IMR-90 (cell line): ENCODE measurements at regions not wholly inside any gene's neighbourhood (a gene's known extent, or its start where the extent isn't known, plus 50 kb on each side); places are given as distances from the start of the nearest gene placed in this dataset.

ENCODE experiments used
- ATAC-seq: fragments of 200-7000 bp; cut with Tn5 transposase; 2 replicates; pipeline ENCODE4 v1.9.1; 2020; ENCODE audit warnings: low read depth, mild to moderate bottlenecking, moderate library complexity
- BruUV-seq: library from RNA; stranded (reverse); fragments of 400-500 nt; replicated peaks from 2 replicates; lab custom pipeline; 2021; lab: Mats Ljungman, UMichigan
- CTCF ChIA-PET: fragments of 300-600 bp; formaldehyde crosslinking; extraction: SDS; loops from one replicate; lab custom pipeline; 2021; ENCODE audit warnings: antibody characterized with exemption; lab: Yijun Ruan, JAX
- POLR2A ChIA-PET: fragments of 300-600 bp; sonication (Branson Sonifier 250); formaldehyde crosslinking; loops from one replicate; lab custom pipeline; 2022; ENCODE audit warnings: antibody characterized with exemption; ENCODE audit not compliant: unreplicated experiment; lab: Charles Lee
- DNase-seq: peaks from one replicate; pipeline ENCODE4 v3.0.0; 2013
- H2AFZ ChIP-seq: replicated peaks from 2 replicates; pipeline ENCODE3; 2013; ENCODE audit warnings: low read length, mild to moderate bottlenecking; ENCODE audit not compliant: poor library complexity
- H2AK5ac ChIP-seq: 2 replicates; pipeline ENCODE4 v1.6.1; 2013; ENCODE audit warnings: low read depth, low read length, inconsistent platforms
- H2AK9ac ChIP-seq: replicated peaks from 2 replicates; pipeline ENCODE3; 2013; ENCODE audit warnings: mild to moderate bottlenecking, low read depth, low read length, moderate library complexity; ENCODE audit not compliant: poor library complexity
- H2BK120ac ChIP-seq: 2 replicates; pipeline ENCODE4 v1.6.1; 2013; ENCODE audit warnings: low read depth, low read length, inconsistent platforms
- H2BK15ac ChIP-seq: 3 replicates; pipeline ENCODE4 v1.6.1; 2013; ENCODE audit warnings: low read depth, low read length, inconsistent platforms
- H2BK20ac ChIP-seq: 2 replicates; pipeline ENCODE4 v1.6.1; 2013; ENCODE audit warnings: low read depth, mild to moderate bottlenecking, inconsistent platforms, low read length, moderate library complexity
- H2BK5ac ChIP-seq: 2 replicates; pipeline ENCODE4 v1.6.1; 2013; ENCODE audit warnings: mild to moderate bottlenecking, low read depth, low read length, inconsistent platforms; ENCODE audit not compliant: poor library complexity, severe bottlenecking
- H3K14ac ChIP-seq: replicated peaks from 2 replicates; pipeline ENCODE4 v1.6.1; 2013; ENCODE audit warnings: low read depth, low read length, inconsistent platforms
- H3K18ac ChIP-seq: 2 replicates; pipeline ENCODE4 v1.6.1; 2013; ENCODE audit warnings: low read depth, low read length, control low read depth
- H3K23ac ChIP-seq: 2 replicates; pipeline ENCODE4 v1.6.1; 2013; ENCODE audit warnings: low read depth, low read length, inconsistent platforms
- H3K27ac ChIP-seq: 2 replicates; pipeline ENCODE4 v1.5.1; 2013; ENCODE audit warnings: mild to moderate bottlenecking, control low read depth, low read length; ENCODE audit not compliant: insufficient read depth
- H3K27me3 ChIP-seq: 2 replicates; pipeline ENCODE4 v1.6.1; 2013; ENCODE audit warnings: low read length; ENCODE audit not compliant: control insufficient read depth, insufficient read depth
- H3K36me3 ChIP-seq: 2 replicates; pipeline ENCODE4 v1.6.1; 2013; ENCODE audit warnings: low read length, mixed read lengths; ENCODE audit not compliant: control insufficient read depth, insufficient read depth
- H3K4ac ChIP-seq: 2 replicates; pipeline ENCODE4 v1.6.1; 2013; ENCODE audit warnings: low read depth, low read length, inconsistent platforms
- H3K4me1 ChIP-seq: 2 replicates; pipeline ENCODE4 v1.6.1; 2013; ENCODE audit warnings: low read length, mixed read lengths; ENCODE audit not compliant: control insufficient read depth, insufficient read depth
- H3K4me2 ChIP-seq: 2 replicates; pipeline ENCODE4 v1.6.1; 2013; ENCODE audit warnings: low read depth, mild to moderate bottlenecking, control low read depth, low read length, moderate library complexity
- H3K4me3 ChIP-seq: 2 replicates; pipeline ENCODE4 v1.5.1; 2013; ENCODE audit warnings: low read depth, mild to moderate bottlenecking, control low read depth, low read length, moderate library complexity; ENCODE audit not compliant: insufficient read depth
- H3K56ac ChIP-seq: 2 replicates; pipeline ENCODE4 v1.6.1; 2013; ENCODE audit warnings: low read length, inconsistent platforms; ENCODE audit not compliant: insufficient read depth; ENCODE audit errors: extremely low read depth
- H3K79me1 ChIP-seq, 2 experiments: 2 replicates each; pipeline ENCODE4 v1.6.1; 2013; ENCODE audit warnings: low read length in 2 of 2, inconsistent platforms in 1 of 2, low read depth in 1 of 2
- H3K9ac ChIP-seq: 2 replicates; pipeline ENCODE4 v1.6.1; 2013; ENCODE audit warnings: low read depth, low read length, control low read depth
- H3K9me1 ChIP-seq: 2 replicates; pipeline ENCODE4 v1.6.1; 2013; ENCODE audit warnings: low read length, inconsistent platforms; ENCODE audit not compliant: insufficient read depth
- H3K9me3 ChIP-seq: 2 replicates; pipeline ENCODE4 v1.6.1; 2013; ENCODE audit warnings: low read length; ENCODE audit not compliant: control insufficient read depth, insufficient read depth
- H4K20me1 ChIP-seq: 2 replicates; pipeline ENCODE4 v1.6.1; 2013; ENCODE audit warnings: low read length, inconsistent platforms; ENCODE audit not compliant: insufficient read depth
- H4K5ac ChIP-seq: 2 replicates; pipeline ENCODE4 v1.6.1; 2013; ENCODE audit warnings: mild to moderate bottlenecking, low read depth, low read length, control low read depth
- H4K8ac ChIP-seq, 2 experiments: 2 replicates each; pipeline ENCODE4 v1.6.1; 2013; ENCODE audit warnings: low read depth in 2 of 2, low read length in 2 of 2, control low read depth in 1 of 2, inconsistent platforms in 1 of 2
- H4K91ac ChIP-seq: 2 replicates; pipeline ENCODE4 v1.6.1; 2013; ENCODE audit warnings: low read depth, low read length, inconsistent platforms; ENCODE audit not compliant: insufficient read depth
- BHLHE40 ChIP-seq: fragments of 150-350 bp; IDR thresholded peaks from 2 replicates; pipeline ENCODE4 v1.6.1; 2016; ENCODE audit warnings: mild to moderate bottlenecking, low read depth, low read length
- CEBPB ChIP-seq: IDR thresholded peaks from 2 replicates; pipeline ENCODE4 v1.6.1; 2012; ENCODE audit warnings: low read depth, low read length, improper control_type of control experiment
- CHD1 ChIP-seq: IDR thresholded peaks from 2 replicates; pipeline ENCODE4 v1.6.1; 2012; ENCODE audit warnings: low read depth, low read length, improper control_type of control experiment
- CTCF ChIP-seq: conservative IDR thresholded peaks from 2 replicates; pipeline ENCODE4 v1.5.1; 2012; ENCODE audit warnings: mild to moderate bottlenecking, low read depth, low read length, improper control_type of control experiment
- ELK1 ChIP-seq: fragments of 150-350 bp; IDR thresholded peaks from 2 replicates; pipeline ENCODE4 v1.6.1; 2016; ENCODE audit warnings: low read depth, mild to moderate bottlenecking, low read length, moderate library complexity, borderline replicate concordance
- FOS ChIP-seq: fragments of 150-350 bp; IDR thresholded peaks from 2 replicates; pipeline ENCODE4 v1.6.1; 2016; ENCODE audit warnings: low read depth, low read length
- MAFK ChIP-seq: IDR thresholded peaks from 2 replicates; pipeline ENCODE4 v1.6.1; 2012; ENCODE audit warnings: low read depth, low read length, improper control_type of control experiment
- MAZ ChIP-seq: IDR thresholded peaks from 2 replicates; pipeline ENCODE4 v1.6.1; 2012; ENCODE audit warnings: low read depth, mild to moderate bottlenecking, low read length, improper control_type of control experiment, moderate library complexity, borderline replicate concordance
- MXI1 ChIP-seq: IDR thresholded peaks from 2 replicates; pipeline ENCODE4 v1.6.1; 2012; ENCODE audit warnings: low read depth, mild to moderate bottlenecking, low read length, moderate library complexity, borderline replicate concordance
- NFE2L2 ChIP-seq: fragments of 150-350 bp; IDR thresholded peaks from 2 replicates; pipeline ENCODE4 v1.6.1; 2016; ENCODE audit warnings: low read depth, mild to moderate bottlenecking, low read length
- POLR2A ChIP-seq: IDR thresholded peaks from 2 replicates; pipeline ENCODE4 v1.6.1; 2012; ENCODE audit warnings: mild to moderate bottlenecking, low read depth, low read length
- RAD21 ChIP-seq: IDR thresholded peaks from 2 replicates; pipeline ENCODE4 v1.6.1; 2012; ENCODE audit warnings: low read length, improper control_type of control experiment
- RCOR1 ChIP-seq: IDR thresholded peaks from 2 replicates; pipeline ENCODE4 v1.6.1; 2012; ENCODE audit warnings: mild to moderate bottlenecking, low read length, improper control_type of control experiment; ENCODE audit not compliant: insufficient replicate concordance
- RFX5 ChIP-seq: IDR thresholded peaks from 2 replicates; pipeline ENCODE4 v1.8.0; 2012; ENCODE audit warnings: low read depth, mild to moderate bottlenecking, low read length, moderate library complexity
- SMC3 ChIP-seq: fragments of 150-350 bp; IDR thresholded peaks from 2 replicates; pipeline ENCODE4 v1.6.1; 2016; ENCODE audit warnings: low read depth, mild to moderate bottlenecking, antibody characterized with exemption, low read length, moderate library complexity
- USF2 ChIP-seq: fragments of 150-350 bp; IDR thresholded peaks from 2 replicates; pipeline ENCODE4 v1.6.1; 2017; ENCODE audit warnings: mild to moderate bottlenecking, antibody characterized with exemption, low read length, low read depth
- WGBS, 2 experiments: methylation state at CpG; one replicate each; pipeline versions ENCODE4 v1.1.5 to v1.1.7; 2013; ENCODE audit warnings: missing lambda C conversion rate in 2 of 2; ENCODE audit not compliant: insufficient read length in 1 of 2; ENCODE audit errors: extremely low coverage in 2 of 2; 5-methylcytosine and 5-hydroxymethylcytosine counted together
- dilution Hi-C: fragments of 300-500 bp; cut with HindIII; formaldehyde crosslinking; loops from one replicate; pipeline ENCODE4 v1.14.3; 2018; ENCODE audit warnings: low sequenced_read_pairs; ENCODE audit not compliant: unreplicated experiment
- in situ Hi-C: fragments of 300-500 bp; cut with MboI; formaldehyde crosslinking; loops from 3 replicates; pipeline ENCODE4 v1.14.3; 2019; ENCODE audit warnings: low sequenced_read_pairs, inconsistent platforms, mixed read lengths
- intact Hi-C: fragments of 100-400 bp; cut with micrococcal nuclease; formaldehyde crosslinking; loops from 2 replicates; pipeline ENCODE4 v1.10.0; 2022

- no peak overlapping the region for H2BK5ac ChIP-seq
- H3K23ac ChIP-seq = no peak overlapping the region
- no CpG with 5 or more reads among the region's 1 CpG for WGBS, 2 experiments
- no peak overlapping the region for H4K5ac ChIP-seq
- no peaks in the 10 kb centered on the region for H3K27me3 ChIP-seq
- H3K36me3 ChIP-seq = no peaks in the 10 kb centered on the region
- no peak overlapping the region for H3K4me3 ChIP-seq
- H4K91ac ChIP-seq = no peak overlapping the region
- no peaks in the 10 kb centered on the region for H3K9me3 ChIP-seq
- H2BK120ac ChIP-seq = no peak overlapping the region
- H3K14ac ChIP-seq = no peak overlapping the region
- ChIA-PET CTCF (no interaction called here), POLR2A (no interaction called here)
- no peaks in the 10 kb centered on the region for H3K9me1 ChIP-seq
- TF ChIP-seq POLR2A (no peak), RFX5 (no peak), USF2 (no peak), MAFK (no peak), FOS (no peak), MXI1 (no peak), RAD21 (no peak), SMC3 (no peak), ELK1 (no peak), CEBPB (no peak), MAZ (no peak), RCOR1 (no peak), CHD1 (no peak), BHLHE40 (no peak), NFE2L2 (no peak), CTCF (no peak)
- no peak overlapping the region for H3K56ac ChIP-seq
- no peak overlapping the region for H3K4ac ChIP-seq
- BruUV-seq = no TSS peak
- no peaks in the 10 kb centered on the region for H4K20me1 ChIP-seq
- no peak overlapping the region for H2AK5ac ChIP-seq
- no peak for DNase-seq
- no peak overlapping the region for H2AFZ ChIP-seq
- ATAC-seq = no peak
- no peaks in the 10 kb centered on the region for H3K79me1 ChIP-seq
- no peak overlapping the region for H2BK20ac ChIP-seq
- H3K9ac ChIP-seq = no peak overlapping the region
- dilution Hi-C loops = no loop called here
- H3K27ac ChIP-seq = no peak overlapping the region
- H4K8ac ChIP-seq = no peak overlapping the region
- H2AK9ac ChIP-seq = no peak overlapping the region
- no peak overlapping the region for H3K4me2 ChIP-seq
- no peak overlapping the region for H3K18ac ChIP-seq
- in situ Hi-C loops = no loop called here
- no peaks in the 10 kb centered on the region for H3K4me1 ChIP-seq
- intact Hi-C loops = no loop called here
- no peak overlapping the region for H2BK15ac ChIP-seq
These were observed 407.5 kb downstream of the INHBA start for GRCh38 chr7:41295455-41295815.
